SK-N-SH (cell line): ENCODE measurements at regions not wholly inside any gene's neighbourhood (a gene's known extent, or its start where the extent isn't known, plus 50 kb on each side); places are given as distances from the start of the nearest gene placed in this dataset.

Experiments used
- CTCF ChIA-PET: fragments of 300-600, 350-600 bp; formaldehyde crosslinking; extraction: SDS; loops from one replicate; lab custom pipeline; 2021; lab: Yijun Ruan, JAX
- POLR2A ChIA-PET: fragments of 350-600 bp; sonication (Branson Sonifier 250); formaldehyde crosslinking; extraction: SDS; loops from one replicate; lab custom pipeline; 2020; ENCODE audit warnings: antibody characterized with exemption, inconsistent platforms; lab: Yijun Ruan, JAX
- DNase-seq: peaks from one replicate; pipeline ENCODE4 v3.0.0; 2012
- H2AFZ ChIP-seq: fragments of 200-600 bp; sonication (generic); 2 replicates; pipeline ENCODE4 v1.8.1; 2016; ENCODE audit warnings: antibody characterized with exemption, mild to moderate bottlenecking, low read depth
- H3F3A ChIP-seq: fragments of 200-600 bp; sonication (generic); replicated peaks from 2 replicates; pipeline ENCODE3; 2016; ENCODE audit warnings: antibody characterized with exemption, mild to moderate bottlenecking; ENCODE audit not compliant: insufficient read depth
- H3K27ac ChIP-seq, 2 experiments: fragments of 200-500 bp in 1 of 2; fragments of 200-600 bp in 1 of 2; sonication (Bioruptor generic) in 1 of 2; sonication (generic), shearing (Covaris generic) in 1 of 2; 2 replicates each; pipeline versions ENCODE4 v1.5.1 to v1.6.1; 2014 to 2016; ENCODE audit warnings: low read depth in 2 of 2, inconsistent platforms in 1 of 2, low read length in 1 of 2, mild to moderate bottlenecking in 1 of 2, mixed read lengths in 1 of 2
- H3K27me3 ChIP-seq: fragments of 200-600 bp; sonication (generic), shearing (Covaris generic); 2 replicates; pipeline ENCODE4 v1.6.1; 2016; ENCODE audit warnings: mixed run types; ENCODE audit not compliant: insufficient read depth
- H3K36me3 ChIP-seq, 2 experiments: fragments of 200-500 bp in 1 of 2; fragments of 200-600 bp in 1 of 2; sonication (Bioruptor generic) in 1 of 2; sonication (generic) in 1 of 2; replicated peaks in 1 of 2; 2 replicates each; pipeline versions ENCODE3 to v1.5.1; 2014 to 2016; ENCODE audit warnings: low read length in 1 of 2, mild to moderate bottlenecking in 1 of 2; ENCODE audit not compliant: insufficient read depth in 2 of 2, control insufficient read depth in 1 of 2
- H3K4me1 ChIP-seq, 2 experiments: fragments of 200-500 bp in 1 of 2; fragments of 200-600 bp in 1 of 2; sonication (Bioruptor generic) in 1 of 2; sonication (generic), shearing (Covaris generic) in 1 of 2; 2 replicates each; pipeline versions ENCODE4 v1.5.1 to v1.6.1; 2014 to 2016; ENCODE audit warnings: low read depth in 1 of 2, low read length in 1 of 2, mixed run types in 1 of 2; ENCODE audit not compliant: insufficient read depth in 2 of 2, control insufficient read depth in 1 of 2
- H3K4me2 ChIP-seq: fragments of 200-600 bp; sonication (generic), shearing (Covaris generic); 2 replicates; pipeline ENCODE4 v1.6.1; 2017; ENCODE audit warnings: mixed run types
- H3K4me3 ChIP-seq, 2 experiments: fragments of 200-500 bp in 1 of 2; fragments of 200-600 bp in 1 of 2; sonication (Bioruptor generic) in 1 of 2; sonication (generic), shearing (Covaris generic) in 1 of 2; 2 replicates each; pipeline versions ENCODE4 v1.5.1 to v1.8.1; 2014 to 2016; ENCODE audit warnings: low read depth in 2 of 2, inconsistent platforms in 1 of 2, low read length in 1 of 2, mild to moderate bottlenecking in 1 of 2, mixed read lengths in 1 of 2, moderate library complexity in 1 of 2
- H3K79me2 ChIP-seq: fragments of 200-600 bp; sonication (generic); 2 replicates; pipeline ENCODE4 v1.8.1; 2017; ENCODE audit warnings: mild to moderate bottlenecking; ENCODE audit not compliant: insufficient read depth
- H3K9ac ChIP-seq: fragments of 200-600 bp; sonication (generic); 2 replicates; pipeline ENCODE4 v1.6.1; 2017; ENCODE audit warnings: mixed run types
- H3K9me2 ChIP-seq: fragments of 200-600 bp; sonication (generic); 2 replicates; pipeline ENCODE4 v1.6.1; 2017; ENCODE audit warnings: mixed run types
- H3K9me3 ChIP-seq: fragments of 200-600 bp; sonication (generic); 2 replicates; pipeline ENCODE4 v1.6.1; 2017; ENCODE audit warnings: mixed run types, mild to moderate bottlenecking, moderate library complexity
- H4K20me1 ChIP-seq: fragments of 200-600 bp; sonication (generic); 2 replicates; pipeline ENCODE4 v1.6.1; 2017; ENCODE audit warnings: mild to moderate bottlenecking, mixed run types; ENCODE audit not compliant: insufficient read depth
- CHD2 ChIP-seq: fragments of 150-350 bp; IDR thresholded peaks from 2 replicates; pipeline ENCODE4 v1.6.1; 2018; ENCODE audit warnings: low read length; ENCODE audit not compliant: partially characterized antibody
- ELF1 ChIP-seq: IDR thresholded peaks from 2 replicates; pipeline ENCODE4 v1.4.0; 2012
- EP300 ChIP-seq, 2 experiments: IDR thresholded peaks; 2 replicates each; pipeline versions ENCODE4 v1.4.0 to v1.6.1; 2012; ENCODE audit warnings: borderline replicate concordance in 1 of 2, low read depth in 1 of 2, low read length in 1 of 2
- FOXJ3 ChIP-seq: sonication (generic); formaldehyde crosslinking; IDR thresholded peaks from 2 replicates; pipeline ENCODE4 v1.5.1; 2020; ENCODE audit warnings: mild to moderate bottlenecking, missing genetic modification reagents
- FOXM1 ChIP-seq: IDR thresholded peaks from 2 replicates; pipeline ENCODE4 v1.4.0; 2012; ENCODE audit warnings: low read depth, mild to moderate bottlenecking
- GABPA ChIP-seq: IDR thresholded peaks from 2 replicates; pipeline ENCODE4 v1.4.0; 2012; ENCODE audit warnings: low read depth, mild to moderate bottlenecking
- GATA2 ChIP-seq: sonication (generic); formaldehyde crosslinking; IDR thresholded peaks from 2 replicates; pipeline ENCODE4 v1.5.0; 2020; ENCODE audit warnings: mild to moderate bottlenecking, missing genetic modification reagents
- JUND ChIP-seq: IDR thresholded peaks from 2 replicates; pipeline ENCODE4 v1.4.0; 2012
- MEF2A ChIP-seq: IDR thresholded peaks from 2 replicates; pipeline ENCODE4 v1.4.0; 2012; ENCODE audit warnings: low read depth, borderline replicate concordance
- MXI1 ChIP-seq: IDR thresholded peaks from 2 replicates; pipeline ENCODE4 v1.6.1; 2012; ENCODE audit warnings: mild to moderate bottlenecking, low read depth, low read length, improper control_type of control experiment
- POLR2AphosphoS5 ChIP-seq: IDR thresholded peaks from 2 replicates; pipeline ENCODE4 v1.6.1; 2012; ENCODE audit warnings: low read depth, low read length
- RCOR1 ChIP-seq: fragments of 150-350 bp; IDR thresholded peaks from 2 replicates; pipeline ENCODE4 v1.6.1; 2017; ENCODE audit warnings: antibody characterized with exemption, low read length
- RFX5 ChIP-seq: IDR thresholded peaks from 2 replicates; pipeline ENCODE4 v1.6.1; 2012; ENCODE audit warnings: mild to moderate bottlenecking, improper control_type of control experiment, low read length
- RXRA ChIP-seq: IDR thresholded peaks from 2 replicates; pipeline ENCODE4 v1.4.0; 2012; ENCODE audit warnings: low read depth, mild to moderate bottlenecking, borderline replicate concordance
- SMC3 ChIP-seq: IDR thresholded peaks from 2 replicates; pipeline ENCODE4 v1.6.1; 2012; ENCODE audit warnings: low read depth, low read length, improper control_type of control experiment
- TAF1 ChIP-seq: IDR thresholded peaks from 2 replicates; pipeline ENCODE4 v1.6.1; 2012; ENCODE audit warnings: low read depth, mild to moderate bottlenecking, low read length, moderate library complexity, borderline replicate concordance
- WGBS: methylation state at CpG from one replicate; pipeline ENCODE4 v1.1.6; 2017; ENCODE audit warnings: low lambda C conversion rate; 5-methylcytosine and 5-hydroxymethylcytosine counted together
- TF ChIP-seq, protein P1 (sequence below): IDR thresholded peaks from 2 replicates; pipeline ENCODE4 v1.4.0; 2012; ENCODE audit warnings: low read depth
- TF ChIP-seq, protein P2 (sequence below): fragments of 200-600 bp; sonication (generic); IDR thresholded peaks from 2 replicates; pipeline ENCODE4 v1.6.1; 2017; ENCODE audit warnings: antibody characterized with exemption, mild to moderate bottlenecking, moderate library complexity
- TF ChIP-seq, protein P3 (sequence below): fragments of 150-350 bp; IDR thresholded peaks from 2 replicates; pipeline ENCODE4 v1.6.1; 2017; ENCODE audit warnings: antibody characterized with exemption, low read length, low read depth, borderline replicate concordance
- TF ChIP-seq, protein P4 (sequence below): IDR thresholded peaks from 2 replicates; pipeline ENCODE4; 2012
- TF ChIP-seq, protein P5 (sequence below): IDR thresholded peaks from 2 replicates; pipeline ENCODE4 v1.4.0; 2012; ENCODE audit warnings: low read depth, borderline replicate concordance

DNA sequence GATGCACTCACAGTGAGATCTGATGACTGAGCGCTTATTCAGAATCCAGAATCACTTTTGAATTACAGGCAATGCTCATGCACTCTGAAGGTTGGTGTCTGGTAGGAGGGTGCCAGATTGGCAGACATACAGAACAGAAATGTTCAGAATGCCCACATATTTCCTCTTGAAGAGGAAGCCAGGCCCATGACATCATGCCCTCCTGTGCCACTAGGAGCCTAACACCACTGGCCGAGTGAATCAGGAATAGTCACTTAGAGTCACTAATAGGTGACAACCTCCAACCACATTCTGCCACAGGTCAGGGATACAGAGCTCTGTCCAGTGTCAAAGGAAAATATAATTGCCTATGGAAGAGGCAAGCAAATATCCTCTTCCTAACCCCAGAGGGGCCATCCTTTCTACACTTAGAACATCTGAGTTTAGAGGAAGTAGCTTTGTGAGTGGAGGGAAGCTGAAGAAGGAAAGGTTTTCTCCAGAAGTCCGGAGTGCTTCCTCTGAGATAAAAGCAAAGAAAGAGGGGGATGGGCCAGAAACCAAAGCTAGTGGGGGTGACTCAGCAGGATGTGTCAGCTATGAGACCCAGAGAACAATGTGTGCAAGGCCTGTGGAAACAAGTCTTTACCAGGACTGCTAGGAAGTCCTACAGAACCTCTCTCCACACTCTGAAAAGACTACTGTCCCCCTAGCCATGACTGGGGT lies 838.8 kb downstream of the GRID1 start:
- Histone ChIP-seq H3K9ac (no peak overlapping the region), H3K4me1 (no peaks in the 10 kb centered on the region), H2AFZ (no peak overlapping the region), H3K9me2 (no peaks in the 10 kb centered on the region), H3K36me3 (no peaks in the 10 kb centered on the region), H3K27me3 (no peaks in the 10 kb centered on the region), H4K20me1 (no peaks in the 10 kb centered on the region), H3K4me2 (no peak overlapping the region)
- DNase-seq = no peak
- ChIA-PET CTCF (no interaction called here), POLR2A (no interaction called here)
- TF ChIP-seq SMC3 (no peak), CHD2 (no peak), JUND (no peak), MEF2A (no peak)
- TF ChIP-seq, protein P1, sequence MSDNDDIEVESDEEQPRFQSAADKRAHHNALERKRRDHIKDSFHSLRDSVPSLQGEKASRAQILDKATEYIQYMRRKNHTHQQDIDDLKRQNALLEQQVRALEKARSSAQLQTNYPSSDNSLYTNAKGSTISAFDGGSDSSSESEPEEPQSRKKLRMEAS = no peak
- TF ChIP-seq, protein P2, sequence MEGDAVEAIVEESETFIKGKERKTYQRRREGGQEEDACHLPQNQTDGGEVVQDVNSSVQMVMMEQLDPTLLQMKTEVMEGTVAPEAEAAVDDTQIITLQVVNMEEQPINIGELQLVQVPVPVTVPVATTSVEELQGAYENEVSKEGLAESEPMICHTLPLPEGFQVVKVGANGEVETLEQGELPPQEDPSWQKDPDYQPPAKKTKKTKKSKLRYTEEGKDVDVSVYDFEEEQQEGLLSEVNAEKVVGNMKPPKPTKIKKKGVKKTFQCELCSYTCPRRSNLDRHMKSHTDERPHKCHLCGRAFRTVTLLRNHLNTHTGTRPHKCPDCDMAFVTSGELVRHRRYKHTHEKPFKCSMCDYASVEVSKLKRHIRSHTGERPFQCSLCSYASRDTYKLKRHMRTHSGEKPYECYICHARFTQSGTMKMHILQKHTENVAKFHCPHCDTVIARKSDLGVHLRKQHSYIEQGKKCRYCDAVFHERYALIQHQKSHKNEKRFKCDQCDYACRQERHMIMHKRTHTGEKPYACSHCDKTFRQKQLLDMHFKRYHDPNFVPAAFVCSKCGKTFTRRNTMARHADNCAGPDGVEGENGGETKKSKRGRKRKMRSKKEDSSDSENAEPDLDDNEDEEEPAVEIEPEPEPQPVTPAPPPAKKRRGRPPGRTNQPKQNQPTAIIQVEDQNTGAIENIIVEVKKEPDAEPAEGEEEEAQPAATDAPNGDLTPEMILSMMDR = no peak
- TF ChIP-seq, all 33 proteins: peak for 0
- 43% methylated on average over 3 of the region's 3 CpGs for WGBS
- H3K27ac ChIP-seq = no peak overlapping the region
- H3F3A ChIP-seq = no peaks in the 10 kb centered on the region
- H3K79me2 ChIP-seq = no peaks in the 10 kb centered on the region
- H3K9me3 ChIP-seq = no peaks in the 10 kb centered on the region
- no peak overlapping the region for H3K4me3 ChIP-seq

DNA sequence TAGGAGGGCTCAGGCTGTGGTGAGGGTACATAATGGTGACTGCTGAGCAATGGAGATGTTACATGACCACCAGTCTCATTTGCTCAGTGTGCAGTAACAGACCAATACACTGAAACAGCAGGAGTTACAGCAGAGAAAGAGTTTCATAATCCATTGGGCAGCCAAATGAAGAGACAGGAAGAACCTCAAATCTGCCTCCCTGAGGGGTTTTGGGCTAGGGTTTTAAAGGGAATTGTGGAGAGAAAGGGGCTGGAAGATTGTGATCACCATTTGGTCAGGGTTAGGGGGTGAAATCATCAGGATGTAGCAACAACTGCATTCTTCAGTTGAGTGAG lies 838.3 kb downstream of the GRID1 start:
- Histone ChIP-seq H3K27ac (no peak overlapping the region), H3K9me2 (no peaks in the 10 kb centered on the region), H3K27me3 (no peaks in the 10 kb centered on the region), H3F3A (no peaks in the 10 kb centered on the region), H3K4me1 (no peaks in the 10 kb centered on the region), H3K36me3 (no peaks in the 10 kb centered on the region), H3K4me3 (no peak overlapping the region), H3K9ac (no peak overlapping the region), H4K20me1 (no peaks in the 10 kb centered on the region), H3K4me2 (no peak overlapping the region), H2AFZ (no peak overlapping the region), H3K9me3 (no peaks in the 10 kb centered on the region), H3K79me2 (no peaks in the 10 kb centered on the region)
- CTCF ChIA-PET = no interaction called here
- DNase-seq = no peak
- TF ChIP-seq, protein P3, sequence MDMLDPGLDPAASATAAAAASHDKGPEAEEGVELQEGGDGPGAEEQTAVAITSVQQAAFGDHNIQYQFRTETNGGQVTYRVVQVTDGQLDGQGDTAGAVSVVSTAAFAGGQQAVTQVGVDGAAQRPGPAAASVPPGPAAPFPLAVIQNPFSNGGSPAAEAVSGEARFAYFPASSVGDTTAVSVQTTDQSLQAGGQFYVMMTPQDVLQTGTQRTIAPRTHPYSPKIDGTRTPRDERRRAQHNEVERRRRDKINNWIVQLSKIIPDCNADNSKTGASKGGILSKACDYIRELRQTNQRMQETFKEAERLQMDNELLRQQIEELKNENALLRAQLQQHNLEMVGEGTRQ = no peak
- TF ChIP-seq, protein P1 = no peak
- TF ChIP-seq ELF1 (no peak), FOXJ3 (CRISPR knock-in tag) (no peak), EP300 (IDR thresholded peaks at IDR 0.05; ENCODE audit: borderline replicate concordance in 1 of 2, low read depth in 1 of 2, low read length in 1 of 2) (no peak), RFX5 (no peak), MXI1 (no peak), TAF1 (no peak), RXRA (no peak), RCOR1 (no peak), POLR2AphosphoS5 (no peak), JUND (no peak), FOXM1 (no peak), GATA2 (CRISPR knock-in tag) (no peak), GABPA (no peak)
- TF ChIP-seq, protein P4, sequence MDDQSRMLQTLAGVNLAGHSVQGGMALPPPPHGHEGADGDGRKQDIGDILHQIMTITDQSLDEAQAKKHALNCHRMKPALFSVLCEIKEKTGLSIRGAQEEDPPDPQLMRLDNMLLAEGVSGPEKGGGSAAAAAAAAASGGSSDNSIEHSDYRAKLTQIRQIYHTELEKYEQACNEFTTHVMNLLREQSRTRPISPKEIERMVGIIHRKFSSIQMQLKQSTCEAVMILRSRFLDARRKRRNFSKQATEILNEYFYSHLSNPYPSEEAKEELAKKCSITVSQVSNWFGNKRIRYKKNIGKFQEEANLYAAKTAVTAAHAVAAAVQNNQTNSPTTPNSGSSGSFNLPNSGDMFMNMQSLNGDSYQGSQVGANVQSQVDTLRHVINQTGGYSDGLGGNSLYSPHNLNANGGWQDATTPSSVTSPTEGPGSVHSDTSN = no peak
- TF ChIP-seq, protein P5, sequence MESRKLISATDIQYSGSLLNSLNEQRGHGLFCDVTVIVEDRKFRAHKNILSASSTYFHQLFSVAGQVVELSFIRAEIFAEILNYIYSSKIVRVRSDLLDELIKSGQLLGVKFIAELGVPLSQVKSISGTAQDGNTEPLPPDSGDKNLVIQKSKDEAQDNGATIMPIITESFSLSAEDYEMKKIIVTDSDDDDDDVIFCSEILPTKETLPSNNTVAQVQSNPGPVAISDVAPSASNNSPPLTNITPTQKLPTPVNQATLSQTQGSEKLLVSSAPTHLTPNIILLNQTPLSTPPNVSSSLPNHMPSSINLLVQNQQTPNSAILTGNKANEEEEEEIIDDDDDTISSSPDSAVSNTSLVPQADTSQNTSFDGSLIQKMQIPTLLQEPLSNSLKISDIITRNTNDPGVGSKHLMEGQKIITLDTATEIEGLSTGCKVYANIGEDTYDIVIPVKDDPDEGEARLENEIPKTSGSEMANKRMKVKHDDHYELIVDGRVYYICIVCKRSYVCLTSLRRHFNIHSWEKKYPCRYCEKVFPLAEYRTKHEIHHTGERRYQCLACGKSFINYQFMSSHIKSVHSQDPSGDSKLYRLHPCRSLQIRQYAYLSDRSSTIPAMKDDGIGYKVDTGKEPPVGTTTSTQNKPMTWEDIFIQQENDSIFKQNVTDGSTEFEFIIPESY = no peak
- POLR2A ChIA-PET = no interaction called here
